ENCODE measurements at regions not wholly inside any gene's neighbourhood (a gene's known extent, or its start where the extent isn't known, plus 50 kb on each side); places are given as distances from the start of the nearest gene placed in this dataset.

- TF ChIP-seq CTCF (IDR thresholded peaks at IDR 0.05; ENCODE audit: insufficient read depth, low read length, poor library complexity, severe bottlenecking), result no peak
- TF ChIP-seq EZH2phosphoT487 (conservative IDR thresholded peaks at IDR 0.05; ENCODE audit: low read length), result no peak
These were observed 360.6 kb downstream of the MTRR start for GRCh38 chr5:8229551-8229950.
